ENCODE measurements at regions not wholly inside any gene's neighbourhood (a gene's known extent, or its start where the extent isn't known, plus 50 kb on each side); places are given as distances from the start of the nearest gene placed in this dataset.

DNA sequence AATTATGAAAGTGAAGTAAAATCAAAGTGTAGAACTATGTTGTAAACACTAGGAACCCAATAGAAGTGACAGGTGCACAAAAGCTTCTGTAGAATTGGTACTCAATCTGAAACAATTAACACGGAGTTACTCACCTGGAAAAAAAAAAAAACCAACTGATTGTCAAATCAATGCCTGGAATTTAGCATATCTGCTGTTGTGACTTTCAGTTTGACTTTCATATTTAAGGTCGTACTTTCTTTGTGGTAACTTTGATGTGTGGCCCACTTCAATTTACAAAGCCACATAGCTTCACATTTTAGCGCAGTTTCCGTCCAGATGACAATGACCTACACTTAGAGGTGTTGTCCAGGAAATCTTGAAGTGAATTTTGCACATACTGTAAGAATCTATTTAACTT is 1124.9 kb downstream of the STIM2 start:
- TF ChIP-seq ARNT (IDR thresholded peaks at IDR 0.05): no peak
- no peak for TF ChIP-seq CTBP1 (IDR thresholded peaks at IDR 0.05; ENCODE audit: borderline replicate concordance)

Measured in HEK293T (cell line).